Liver (tissue), 3 donors: ENCODE measurements at regions not wholly inside any gene's neighbourhood (a gene's known extent, or its start where the extent isn't known, plus 50 kb on each side); places are given as distances from the start of the nearest gene placed in this dataset.

ENCODE experiments used
- FOXA2 ChIP-seq: IDR thresholded peaks from 2 replicates; pipeline ENCODE4 v1.6.1; 2016; ENCODE audit warnings: antibody characterized with exemption
- GABPA ChIP-seq, 2 donors: IDR thresholded peaks in 1 of 2; conservative IDR thresholded peaks in 1 of 2; 2 replicates each; pipeline ENCODE4 v1.6.1; 2016; ENCODE audit warnings: antibody characterized with exemption in 2 of 2, mild to moderate bottlenecking in 1 of 2, moderate library complexity in 1 of 2
- HNF4G ChIP-seq: IDR thresholded peaks from 2 replicates; pipeline ENCODE4 v1.6.1; 2016; ENCODE audit warnings: antibody characterized with exemption
- JUND ChIP-seq, 2 donors: IDR thresholded peaks; 2 replicates each; pipeline ENCODE4 v1.6.1; 2016; ENCODE audit warnings: antibody characterized with exemption in 2 of 2
- MAX ChIP-seq: IDR thresholded peaks from 2 replicates; pipeline ENCODE4 v1.6.1; 2016; ENCODE audit warnings: antibody characterized with exemption
- NR2F2 ChIP-seq: IDR thresholded peaks from 2 replicates; pipeline ENCODE4 v1.6.1; 2016; ENCODE audit warnings: antibody characterized with exemption
- RAD21 ChIP-seq, 2 donors: IDR thresholded peaks; 2 replicates each; pipeline ENCODE4 v1.6.1; 2016; ENCODE audit warnings: antibody characterized with exemption in 2 of 2, mild to moderate bottlenecking in 2 of 2
- REST ChIP-seq: IDR thresholded peaks from 2 replicates; pipeline ENCODE4 v1.6.1; 2016; ENCODE audit warnings: antibody characterized with exemption, mild to moderate bottlenecking
- SP1 ChIP-seq: IDR thresholded peaks from 2 replicates; pipeline ENCODE4 v1.6.1; 2018; ENCODE audit warnings: antibody characterized with exemption, mild to moderate bottlenecking
- TAF1 ChIP-seq: conservative IDR thresholded peaks from 2 replicates; pipeline ENCODE4 v1.6.1; 2016; ENCODE audit warnings: antibody characterized with exemption, mild to moderate bottlenecking
- ZBTB33 ChIP-seq: IDR thresholded peaks from 2 replicates; pipeline ENCODE4 v1.6.1; 2016; ENCODE audit warnings: antibody characterized with exemption
- TF ChIP-seq, protein P1 (sequence below): fragments of 150-350 bp; IDR thresholded peaks from 2 replicates; pipeline ENCODE4 v1.5.1; 2017; ENCODE audit warnings: improper control_type of control experiment, low read depth, low read length; ENCODE audit not compliant: missing input control
- donor health status: healthy.
- donor health status: healthy.

DNA sequence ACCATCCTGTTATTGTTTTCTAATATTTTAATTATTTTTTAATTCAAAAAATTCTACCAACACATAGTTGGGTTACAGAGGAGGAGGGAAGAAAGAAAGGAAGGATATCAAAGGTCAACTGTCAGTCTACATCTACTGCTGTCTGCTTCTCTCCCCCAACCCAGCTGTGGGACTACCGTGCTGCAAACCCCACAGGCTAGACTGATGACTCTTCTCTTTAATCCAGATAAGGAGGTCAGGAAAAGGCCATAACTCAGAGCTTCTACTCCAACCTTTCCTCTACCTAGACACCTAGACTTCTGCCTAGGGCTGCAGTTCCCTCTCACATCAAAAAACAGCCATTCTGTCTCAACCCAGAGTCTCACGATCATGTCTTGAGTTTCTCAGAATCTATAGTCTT is 124.2 kb upstream of the ETV3 start:
- TF ChIP-seq JUND (IDR thresholded peaks at IDR 0.05) (no peak), MAX (no peak), NR2F2 (no peak), GABPA (IDR thresholded peaks at IDR 0.05 in 1 of 2, conservative IDR thresholded peaks at IDR 0.05 in 1 of 2) (no peak), FOXA2 (no peak), TAF1 (no peak), HNF4G (no peak), ZBTB33 (no peak), RAD21 (IDR thresholded peaks at IDR 0.05) (no peak), REST (no peak), SP1 (no peak)
- TF ChIP-seq, protein P1, sequence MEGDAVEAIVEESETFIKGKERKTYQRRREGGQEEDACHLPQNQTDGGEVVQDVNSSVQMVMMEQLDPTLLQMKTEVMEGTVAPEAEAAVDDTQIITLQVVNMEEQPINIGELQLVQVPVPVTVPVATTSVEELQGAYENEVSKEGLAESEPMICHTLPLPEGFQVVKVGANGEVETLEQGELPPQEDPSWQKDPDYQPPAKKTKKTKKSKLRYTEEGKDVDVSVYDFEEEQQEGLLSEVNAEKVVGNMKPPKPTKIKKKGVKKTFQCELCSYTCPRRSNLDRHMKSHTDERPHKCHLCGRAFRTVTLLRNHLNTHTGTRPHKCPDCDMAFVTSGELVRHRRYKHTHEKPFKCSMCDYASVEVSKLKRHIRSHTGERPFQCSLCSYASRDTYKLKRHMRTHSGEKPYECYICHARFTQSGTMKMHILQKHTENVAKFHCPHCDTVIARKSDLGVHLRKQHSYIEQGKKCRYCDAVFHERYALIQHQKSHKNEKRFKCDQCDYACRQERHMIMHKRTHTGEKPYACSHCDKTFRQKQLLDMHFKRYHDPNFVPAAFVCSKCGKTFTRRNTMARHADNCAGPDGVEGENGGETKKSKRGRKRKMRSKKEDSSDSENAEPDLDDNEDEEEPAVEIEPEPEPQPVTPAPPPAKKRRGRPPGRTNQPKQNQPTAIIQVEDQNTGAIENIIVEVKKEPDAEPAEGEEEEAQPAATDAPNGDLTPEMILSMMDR: no peak
